HCT116 (cell line): ENCODE measurements at regions not wholly inside any gene's neighbourhood (a gene's known extent, or its start where the extent isn't known, plus 50 kb on each side); places are given as distances from the start of the nearest gene placed in this dataset.

Experiments used
- ATAC-seq: fragments of 200-7000 bp; cut with Tn5 transposase; 2 replicates; pipeline ENCODE4 v1.9.1; 2020; ENCODE audit warnings: mild to moderate bottlenecking, moderate library complexity
- BruUV-seq: library from RNA; stranded (reverse); fragments of 400-500 nt; replicated peaks from 2 replicates; lab custom pipeline; 2021; lab: Mats Ljungman, UMichigan
- CTCF ChIA-PET: fragments of 300-600 bp; sonication (Branson Sonifier 250); formaldehyde crosslinking; loops from one replicate; lab custom pipeline; 2021; ENCODE audit warnings: antibody characterized with exemption; lab: Charles Lee
- POLR2A ChIA-PET: fragments of 300-600, 350-600 bp; sonication (Branson Sonifier 250); formaldehyde crosslinking; loops from one replicate; lab custom pipeline; 2021; ENCODE audit warnings: antibody characterized with exemption; lab: Charles Lee
- RAD21 ChIA-PET, 2 experiments: fragments of 300-600 bp; sonication (Branson Sonifier 250); formaldehyde crosslinking; loops; one replicate each; lab custom pipeline; 2023; ENCODE audit warnings: low total read pairs in 2 of 2; ENCODE audit not compliant: uncharacterized antibody in 2 of 2, unreplicated experiment in 2 of 2, low non-redundant PET in 1 of 2; lab: Charles Lee
- DNase-seq: peaks from one replicate; pipeline ENCODE4 v3.0.0-alpha.2; 2010; ENCODE audit warnings: low read depth, low spot score
- H2AFZ ChIP-seq: fragments of 200-600 bp; shearing (Covaris generic), sonication (generic); 2 replicates; pipeline ENCODE4 v1.6.1; 2017; ENCODE audit warnings: low read depth, mixed run types, mixed read lengths, antibody characterized with exemption, low read length; ENCODE audit not compliant: poor library complexity, severe bottlenecking
- H3K27ac ChIP-seq: 2 replicates; pipeline ENCODE4 v1.5.1; 2012; ENCODE audit warnings: low read depth, low read length
- H3K27me3 ChIP-seq: fragments of 200-600 bp; sonication (generic); 2 replicates; pipeline ENCODE4 v1.6.1; 2016; ENCODE audit warnings: mixed run types, low read length, mixed read lengths; ENCODE audit not compliant: insufficient read depth
- H3K36me3 ChIP-seq, 2 experiments: fragments of 200-500 bp in 1 of 2; fragments of 200-600 bp in 1 of 2; sonication (Bioruptor generic) in 1 of 2; sonication (generic) in 1 of 2; 2 replicates each; pipeline versions ENCODE4 v1.5.1 to v1.6.1; 2014 to 2016; ENCODE audit warnings: low read length in 2 of 2, inconsistent platforms in 1 of 2, mixed read lengths in 1 of 2, mixed run types in 1 of 2; ENCODE audit not compliant: insufficient read depth in 2 of 2, control insufficient read depth in 1 of 2
- H3K4me1 ChIP-seq, 2 experiments: fragments of 200-600 bp in 1 of 2; sonication (generic) in 1 of 2; 2 replicates each; pipeline versions ENCODE4 v1.5.1 to v1.6.1; 2012 to 2017; ENCODE audit warnings: low read length in 2 of 2, inconsistent platforms in 1 of 2, mild to moderate bottlenecking in 1 of 2, mixed read lengths in 1 of 2, mixed run types in 1 of 2, moderate library complexity in 1 of 2; ENCODE audit not compliant: insufficient read depth in 2 of 2, control insufficient read depth in 1 of 2
- H3K4me2 ChIP-seq: fragments of 200-600 bp; sonication (generic); 2 replicates; pipeline ENCODE4 v1.6.1; 2017; ENCODE audit warnings: mixed run types, low read length, mixed read lengths
- H3K4me3 ChIP-seq, 2 experiments: fragments of 200-600 bp in 1 of 2; sonication (generic) in 1 of 2; replicated peaks in 1 of 2; 2 replicates each; pipeline ENCODE4 v1.5.1; 2011 to 2016; ENCODE audit warnings: low read length in 2 of 2, control low read depth in 1 of 2, low read depth in 1 of 2, mild to moderate bottlenecking in 1 of 2, mixed read lengths in 1 of 2, mixed run types in 1 of 2
- H3K79me2 ChIP-seq: fragments of 200-600 bp; sonication (generic); 2 replicates; pipeline ENCODE4 v1.6.1; 2017; ENCODE audit warnings: mild to moderate bottlenecking, mixed run types, low read length, moderate library complexity, mixed read lengths; ENCODE audit not compliant: insufficient read depth
- H3K9ac ChIP-seq: fragments of 200-600 bp; sonication (generic); 2 replicates; pipeline ENCODE4 v1.6.1; 2016; ENCODE audit warnings: low read length, mixed read lengths
- H3K9me2 ChIP-seq: fragments of 200-600 bp; sonication (generic), shearing (Covaris generic); 2 replicates; pipeline ENCODE4 v1.6.1; 2017; ENCODE audit warnings: mixed run types, mild to moderate bottlenecking, moderate library complexity; ENCODE audit not compliant: insufficient read depth
- H3K9me3 ChIP-seq, 2 experiments: fragments of 200-500 bp in 1 of 2; fragments of 200-600 bp in 1 of 2; sonication (Bioruptor generic) in 1 of 2; sonication (generic) in 1 of 2; 2 replicates each; pipeline ENCODE4 v1.6.1; 2014 to 2017; ENCODE audit warnings: low read length in 2 of 2, mixed read lengths in 2 of 2, inconsistent platforms in 1 of 2, low read depth in 1 of 2, mild to moderate bottlenecking in 1 of 2, mixed run types in 1 of 2, moderate library complexity in 1 of 2; ENCODE audit not compliant: control insufficient read depth in 1 of 2, insufficient read depth in 1 of 2
- H4K20me1 ChIP-seq: fragments of 200-600 bp; sonication (generic), shearing (Covaris generic); 2 replicates; pipeline ENCODE4 v1.6.1; 2017; ENCODE audit warnings: mixed run types, mild to moderate bottlenecking, moderate library complexity; ENCODE audit not compliant: insufficient read depth
- EZH2 ChIP-seq: fragments of 200-600 bp; sonication (generic); IDR thresholded peaks from 2 replicates; pipeline ENCODE4 v1.6.1; 2017; ENCODE audit warnings: antibody characterized with exemption, mixed run types
- FOSL1 ChIP-seq: IDR thresholded peaks from 2 replicates; pipeline ENCODE4 v1.6.1; 2012; ENCODE audit warnings: low read depth
- POLR2A ChIP-seq: IDR thresholded peaks from 2 replicates; pipeline ENCODE4 v1.7.0; 2011; ENCODE audit warnings: borderline replicate concordance; ENCODE audit not compliant: insufficient read depth, insufficient read length; ENCODE audit errors: extremely low read depth
- POLR2AphosphoS5 ChIP-seq: IDR thresholded peaks from 2 replicates; pipeline ENCODE4 v1.6.1; 2011; ENCODE audit warnings: mild to moderate bottlenecking, low read depth, low read length, moderate library complexity
- TCF7L2 ChIP-seq: IDR thresholded peaks from 2 replicates; pipeline ENCODE4 v1.7.0; 2011; ENCODE audit warnings: borderline replicate concordance, inconsistent platforms; ENCODE audit not compliant: insufficient read depth, insufficient read length; ENCODE audit errors: extremely low read depth
- YY1 ChIP-seq: IDR thresholded peaks from 2 replicates; pipeline ENCODE4 v1.6.1; 2011; ENCODE audit warnings: low read length, low read depth, moderate library complexity, mild to moderate bottlenecking; ENCODE audit not compliant: insufficient replicate concordance; ENCODE audit errors: extremely low read depth
- ZNF274 ChIP-seq: fragments of 200-500 bp; sonication (Bioruptor generic); IDR thresholded peaks from 2 replicates; pipeline ENCODE4 v1.6.1; 2014; ENCODE audit warnings: mild to moderate bottlenecking, low read depth, low read length, inconsistent platforms
- intact Hi-C: fragments of 100-400 bp; cut with micrococcal nuclease; formaldehyde crosslinking; loops from 2 replicates; pipeline ENCODE4 v1.10.0; 2022
- TF ChIP-seq, protein P1 (sequence below): IDR thresholded peaks from 2 replicates; pipeline ENCODE4 v1.6.1; 2012; ENCODE audit warnings: low read depth
- TF ChIP-seq, protein P2 (sequence below): IDR thresholded peaks from 2 replicates; pipeline ENCODE4 v1.6.1; 2012
- TF ChIP-seq, protein P3 (sequence below), 3 experiments: fragments of 200-600 bp in 1 of 3; sonication (generic) in 1 of 3; IDR thresholded peaks in 2 of 3; conservative IDR thresholded peaks in 1 of 3; 2 replicates each; pipeline ENCODE4 v1.5.1; 2012 to 2017; ENCODE audit warnings: low read depth in 2 of 3, low read length in 2 of 3, antibody characterized with exemption in 1 of 3, borderline replicate concordance in 1 of 3, control low read depth in 1 of 3, mild to moderate bottlenecking in 1 of 3, mixed read lengths in 1 of 3, mixed run types in 1 of 3, moderate library complexity in 1 of 3; ENCODE audit not compliant: insufficient read depth in 1 of 3

DNA sequence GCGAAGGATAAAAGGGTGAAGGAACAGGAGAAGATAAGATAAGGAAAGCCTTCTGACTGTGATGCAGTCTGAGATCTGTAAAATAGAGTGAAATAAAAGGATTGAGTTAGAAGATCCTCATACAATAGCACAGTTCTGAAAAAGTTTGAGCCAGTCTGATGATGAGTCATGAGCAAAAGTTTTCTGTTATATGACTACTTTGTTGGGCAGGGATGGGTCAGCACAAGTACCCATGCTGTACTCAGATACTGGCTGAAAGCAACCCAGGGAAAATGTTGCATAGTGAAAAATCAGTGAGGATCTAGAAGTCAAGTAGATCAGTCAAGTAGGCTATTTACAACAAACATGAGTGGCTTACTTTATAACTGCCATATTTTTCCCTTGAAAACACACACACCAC lies 253.5 kb downstream of the PCDH10 start:
- no peak overlapping the region for H3K9ac ChIP-seq
- no TSS peak for BruUV-seq
- no peak overlapping the region for H2AFZ ChIP-seq
- ChIA-PET RAD21 (no interaction called here), POLR2A (no interaction called here), CTCF (no interaction called here)
- no peak for ATAC-seq
- no peaks in the 10 kb centered on the region for H3K27me3 ChIP-seq
- H3K4me1 ChIP-seq, result no peaks in the 10 kb centered on the region
- no peak for DNase-seq
- no peaks in the 10 kb centered on the region for H4K20me1 ChIP-seq
- no peaks in the 10 kb centered on the region for H3K36me3 ChIP-seq
- no peaks in the 10 kb centered on the region for H3K79me2 ChIP-seq
- no peak overlapping the region for H3K27ac ChIP-seq
- H3K9me2 ChIP-seq, result no peaks in the 10 kb centered on the region; the same call in 1 of the 2 replicates
- intact Hi-C loops, result no loop called here
- TF ChIP-seq FOSL1, result no peak
- TF ChIP-seq, protein P1, sequence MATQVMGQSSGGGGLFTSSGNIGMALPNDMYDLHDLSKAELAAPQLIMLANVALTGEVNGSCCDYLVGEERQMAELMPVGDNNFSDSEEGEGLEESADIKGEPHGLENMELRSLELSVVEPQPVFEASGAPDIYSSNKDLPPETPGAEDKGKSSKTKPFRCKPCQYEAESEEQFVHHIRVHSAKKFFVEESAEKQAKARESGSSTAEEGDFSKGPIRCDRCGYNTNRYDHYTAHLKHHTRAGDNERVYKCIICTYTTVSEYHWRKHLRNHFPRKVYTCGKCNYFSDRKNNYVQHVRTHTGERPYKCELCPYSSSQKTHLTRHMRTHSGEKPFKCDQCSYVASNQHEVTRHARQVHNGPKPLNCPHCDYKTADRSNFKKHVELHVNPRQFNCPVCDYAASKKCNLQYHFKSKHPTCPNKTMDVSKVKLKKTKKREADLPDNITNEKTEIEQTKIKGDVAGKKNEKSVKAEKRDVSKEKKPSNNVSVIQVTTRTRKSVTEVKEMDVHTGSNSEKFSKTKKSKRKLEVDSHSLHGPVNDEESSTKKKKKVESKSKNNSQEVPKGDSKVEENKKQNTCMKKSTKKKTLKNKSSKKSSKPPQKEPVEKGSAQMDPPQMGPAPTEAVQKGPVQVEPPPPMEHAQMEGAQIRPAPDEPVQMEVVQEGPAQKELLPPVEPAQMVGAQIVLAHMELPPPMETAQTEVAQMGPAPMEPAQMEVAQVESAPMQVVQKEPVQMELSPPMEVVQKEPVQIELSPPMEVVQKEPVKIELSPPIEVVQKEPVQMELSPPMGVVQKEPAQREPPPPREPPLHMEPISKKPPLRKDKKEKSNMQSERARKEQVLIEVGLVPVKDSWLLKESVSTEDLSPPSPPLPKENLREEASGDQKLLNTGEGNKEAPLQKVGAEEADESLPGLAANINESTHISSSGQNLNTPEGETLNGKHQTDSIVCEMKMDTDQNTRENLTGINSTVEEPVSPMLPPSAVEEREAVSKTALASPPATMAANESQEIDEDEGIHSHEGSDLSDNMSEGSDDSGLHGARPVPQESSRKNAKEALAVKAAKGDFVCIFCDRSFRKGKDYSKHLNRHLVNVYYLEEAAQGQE, result no peak
- no peak for TF ChIP-seq POLR2AphosphoS5
- no peak for TF ChIP-seq TCF7L2
- TF ChIP-seq YY1, result no peak
- TF ChIP-seq POLR2A, result no peak
- no peak for TF ChIP-seq ZNF274
- TF ChIP-seq EZH2, result no peak
- TF ChIP-seq, protein P2, sequence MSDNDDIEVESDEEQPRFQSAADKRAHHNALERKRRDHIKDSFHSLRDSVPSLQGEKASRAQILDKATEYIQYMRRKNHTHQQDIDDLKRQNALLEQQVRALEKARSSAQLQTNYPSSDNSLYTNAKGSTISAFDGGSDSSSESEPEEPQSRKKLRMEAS, result no peak
- TF ChIP-seq, protein P3, sequence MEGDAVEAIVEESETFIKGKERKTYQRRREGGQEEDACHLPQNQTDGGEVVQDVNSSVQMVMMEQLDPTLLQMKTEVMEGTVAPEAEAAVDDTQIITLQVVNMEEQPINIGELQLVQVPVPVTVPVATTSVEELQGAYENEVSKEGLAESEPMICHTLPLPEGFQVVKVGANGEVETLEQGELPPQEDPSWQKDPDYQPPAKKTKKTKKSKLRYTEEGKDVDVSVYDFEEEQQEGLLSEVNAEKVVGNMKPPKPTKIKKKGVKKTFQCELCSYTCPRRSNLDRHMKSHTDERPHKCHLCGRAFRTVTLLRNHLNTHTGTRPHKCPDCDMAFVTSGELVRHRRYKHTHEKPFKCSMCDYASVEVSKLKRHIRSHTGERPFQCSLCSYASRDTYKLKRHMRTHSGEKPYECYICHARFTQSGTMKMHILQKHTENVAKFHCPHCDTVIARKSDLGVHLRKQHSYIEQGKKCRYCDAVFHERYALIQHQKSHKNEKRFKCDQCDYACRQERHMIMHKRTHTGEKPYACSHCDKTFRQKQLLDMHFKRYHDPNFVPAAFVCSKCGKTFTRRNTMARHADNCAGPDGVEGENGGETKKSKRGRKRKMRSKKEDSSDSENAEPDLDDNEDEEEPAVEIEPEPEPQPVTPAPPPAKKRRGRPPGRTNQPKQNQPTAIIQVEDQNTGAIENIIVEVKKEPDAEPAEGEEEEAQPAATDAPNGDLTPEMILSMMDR (IDR thresholded peaks at IDR 0.05 in 2 of 3, conservative IDR thresholded peaks at IDR 0.05 in 1 of 3; ENCODE audit: borderline replicate concordance in 1 of 3, insufficient read depth in 1 of 3, low read depth in 2 of 3, low read length in 2 of 3), result no peak
- H3K4me2 ChIP-seq, result no peak overlapping the region
- no peak overlapping the region for H3K4me3 ChIP-seq
- no peaks in the 10 kb centered on the region for H3K9me3 ChIP-seq
